ENCODE measurements at regions not wholly inside any gene's neighbourhood (a gene's known extent, or its start where the extent isn't known, plus 50 kb on each side); places are given as distances from the start of the nearest gene placed in this dataset.

GRCh38 chr6:14396826-14397517 is 279.4 kb downstream of the CD83 start (continued):
- TF ChIP-seq ATF6 (CRISPR knock-in tag; IDR thresholded peaks at IDR 0.05) = no peak

GRCh38 chr6:14397518-14397901 is 279.9 kb downstream of the CD83 start:
- TF ChIP-seq AFF4 (CRISPR knock-in tag; IDR thresholded peaks at IDR 0.05; ENCODE audit: borderline replicate concordance) (no peak), USF1 (CRISPR knock-in tag; IDR thresholded peaks at IDR 0.05) (no peak), FOXJ3 (CRISPR knock-in tag; IDR thresholded peaks at IDR 0.05; ENCODE audit: borderline replicate concordance) (no peak), SP1 (CRISPR knock-in tag; conservative IDR thresholded peaks at IDR 0.05) (0 out of 2 replicates have a peak, but pooled peaks have one; percentile 0), RELA (CRISPR knock-in tag; IDR thresholded peaks at IDR 0.05; ENCODE audit: borderline replicate concordance) (no peak), TP53 (CRISPR knock-in tag; IDR thresholded peaks at IDR 0.05) (no peak), ATF3 (CRISPR knock-in tag; conservative IDR thresholded peaks at IDR 0.05) (no peak)
- H3K4me1 Mint-ChIP-seq = peaks cover 27% of the 10 kb centered on the region
- peaks cover 45% of the 10 kb centered on the region for H3K9me3 Mint-ChIP-seq
- ChIA-PET CTCF (interaction anchor here (1.2 to 1.7 kb wide), 2 partner anchors 20 to 186 kb away, joined by 5 to 9 read pairs; no protein-coding TSS in a partner anchor), POLR2A (no interaction called here)
- H3K27ac Mint-ChIP-seq = peak overlapping the region; percentile 85
- ATAC-seq (peak; percentile 14; the same call in 1 of the 2 replicates), DNase-seq (ENCODE audit: low spot score) (no peak)
- peaks cover 7% of the 10 kb centered on the region; the same call in 1 of the 2 replicates for H3K27me3 Mint-ChIP-seq (ENCODE audit: low read depth)
- H3K4me3 Mint-ChIP-seq = no peak overlapping the region
- peaks cover 44% of the 10 kb centered on the region for H3K36me3 Mint-ChIP-seq

GRCh38 chr6:14398953-14399352 is 281.4 kb downstream of the CD83 start:
- H3K9me3 Mint-ChIP-seq = peaks cover 56% of the 10 kb centered on the region
- ATAC-seq (no peak), DNase-seq (ENCODE audit: low spot score) (no peak)
- peaks cover 53% of the 10 kb centered on the region for H3K36me3 Mint-ChIP-seq
- H3K4me1 Mint-ChIP-seq = peaks cover 27% of the 10 kb centered on the region
- H3K27me3 Mint-ChIP-seq (ENCODE audit: low read depth) = peaks cover 7% of the 10 kb centered on the region; the same call in 1 of the 2 replicates
- CTCF ChIA-PET = no interaction called here
- H3K27ac Mint-ChIP-seq = no peak overlapping the region
- no peak overlapping the region for H3K4me3 Mint-ChIP-seq
- POLR2A ChIA-PET = interaction anchor here (0.6 kb wide), 1 partner anchor 1071 kb away, joined by 3 read pairs; no protein-coding TSS in a partner anchor
- no peak for TF ChIP-seq AFF4 (CRISPR knock-in tag; IDR thresholded peaks at IDR 0.05; ENCODE audit: borderline replicate concordance)
- TF ChIP-seq GTF2I (CRISPR knock-in tag; conservative IDR thresholded peaks at IDR 0.05) = no peak
- TF ChIP-seq KAT7 (CRISPR knock-in tag; IDR thresholded peaks at IDR 0.05; ENCODE audit: borderline replicate concordance) = no peak
- no peak for TF ChIP-seq ZNF138 (CRISPR knock-in tag; conservative IDR thresholded peaks at IDR 0.05)
- TF ChIP-seq ZNF219 (CRISPR knock-in tag; IDR thresholded peaks at IDR 0.05; ENCODE audit: borderline replicate concordance) = no peak
- no peak for TF ChIP-seq ZNF532 (CRISPR knock-in tag; IDR thresholded peaks at IDR 0.05; ENCODE audit: borderline replicate concordance)
